ENCODE measurements at regions not wholly inside any gene's neighbourhood (a gene's known extent, or its start where the extent isn't known, plus 50 kb on each side); places are given as distances from the start of the nearest gene placed in this dataset.

DNA sequence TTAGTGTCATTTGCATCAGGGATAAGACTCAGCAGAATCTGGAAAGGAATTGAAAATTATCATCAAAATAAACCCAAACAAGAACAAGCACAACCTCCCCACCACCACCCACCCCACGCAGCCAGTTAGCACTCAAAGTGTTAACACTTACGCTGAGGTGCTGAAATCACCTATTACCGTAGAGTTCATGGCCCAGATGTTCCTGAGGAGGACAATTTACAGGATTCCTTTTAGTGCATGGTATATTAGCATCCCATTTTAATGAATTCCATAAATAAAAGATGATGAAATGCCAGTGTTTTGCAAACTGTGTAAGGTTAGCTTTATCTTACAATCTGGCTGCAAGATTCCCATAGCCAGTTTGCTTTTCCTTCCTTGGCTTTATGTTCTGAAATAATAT is 359.3 kb upstream of the SOX11 start:
- Histone ChIP-seq H3K9ac (ENCODE audit: control insufficient read depth, insufficient read depth, low read length) (no peak overlapping the region), H4K20me1 (ENCODE audit: control insufficient read depth, insufficient read depth) (no peaks in the 10 kb centered on the region), H3K4me1 (ENCODE audit: control insufficient read depth, insufficient read depth, low read length) (no peaks in the 10 kb centered on the region), H2AFZ (ENCODE audit: control insufficient read depth, low read depth, low read length) (no peak overlapping the region), H3K4me2 (ENCODE audit: control insufficient read depth, insufficient read depth) (no peak overlapping the region), H3K27me3 (replicated peaks in 1 of 2; ENCODE audit: control insufficient read depth in 2 of 2, insufficient read depth in 2 of 2, low read length in 1 of 2) (no peaks in the 10 kb centered on the region), H3K4me3 (no peak overlapping the region), H3K36me3 (ENCODE audit: control insufficient read depth in 2 of 2, insufficient read depth in 2 of 2, low read length in 1 of 2) (no peaks in the 10 kb centered on the region), H3K27ac (ENCODE audit: control insufficient read depth, insufficient read depth) (no peak overlapping the region), H3K79me2 (ENCODE audit: control insufficient read depth, insufficient read depth, low read length) (no peaks in the 10 kb centered on the region), H3K9me3 (replicated peaks; ENCODE audit: control insufficient read depth, insufficient read depth, low read length) (no peaks in the 10 kb centered on the region)
- ChIA-PET RAD21 (ENCODE audit: unreplicated experiment) (no interaction called here), POLR2A (no interaction called here), CTCF (no interaction called here), SMC1A (ENCODE audit: uncharacterized antibody, unreplicated experiment) (no interaction called here)
- FAIRE-seq: no peak
- intact Hi-C loops (cut with micrococcal nuclease; ENCODE audit: unreplicated experiment) (no loop called here), in situ Hi-C loops (cut with MboI) (no loop called here)
- 2% methylated on average over 3 of the region's 3 CpGs for WGBS (ENCODE audit: insufficient coverage, insufficient replicate concordance, low lambda C conversion rate, missing lambda C conversion rate)
- no peak for DNase-seq (ENCODE audit: low read depth, low spot score)
- ATAC-seq: no peak
- BruUV-seq (replicated peaks): no TSS peak
- TF ChIP-seq NR2F1 (conservative IDR thresholded peaks at IDR 0.05) (no peak), JUND (IDR thresholded peaks at IDR 0.05; ENCODE audit: low read depth, low read length) (no peak), TAF1 (IDR thresholded peaks at IDR 0.05; ENCODE audit: borderline replicate concordance, low read depth, low read length) (no peak), RBBP5 (conservative IDR thresholded peaks at IDR 0.05) (no peak), SPI1 (IDR thresholded peaks at IDR 0.05; ENCODE audit: borderline replicate concordance, insufficient read depth, low read depth, low read length) (no peak)
- TF ChIP-seq, protein P1, sequence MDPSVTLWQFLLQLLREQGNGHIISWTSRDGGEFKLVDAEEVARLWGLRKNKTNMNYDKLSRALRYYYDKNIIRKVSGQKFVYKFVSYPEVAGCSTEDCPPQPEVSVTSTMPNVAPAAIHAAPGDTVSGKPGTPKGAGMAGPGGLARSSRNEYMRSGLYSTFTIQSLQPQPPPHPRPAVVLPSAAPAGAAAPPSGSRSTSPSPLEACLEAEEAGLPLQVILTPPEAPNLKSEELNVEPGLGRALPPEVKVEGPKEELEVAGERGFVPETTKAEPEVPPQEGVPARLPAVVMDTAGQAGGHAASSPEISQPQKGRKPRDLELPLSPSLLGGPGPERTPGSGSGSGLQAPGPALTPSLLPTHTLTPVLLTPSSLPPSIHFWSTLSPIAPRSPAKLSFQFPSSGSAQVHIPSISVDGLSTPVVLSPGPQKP (IDR thresholded peaks at IDR 0.05; ENCODE audit: low read depth, low read length): no peak
- TF ChIP-seq, protein P2, sequence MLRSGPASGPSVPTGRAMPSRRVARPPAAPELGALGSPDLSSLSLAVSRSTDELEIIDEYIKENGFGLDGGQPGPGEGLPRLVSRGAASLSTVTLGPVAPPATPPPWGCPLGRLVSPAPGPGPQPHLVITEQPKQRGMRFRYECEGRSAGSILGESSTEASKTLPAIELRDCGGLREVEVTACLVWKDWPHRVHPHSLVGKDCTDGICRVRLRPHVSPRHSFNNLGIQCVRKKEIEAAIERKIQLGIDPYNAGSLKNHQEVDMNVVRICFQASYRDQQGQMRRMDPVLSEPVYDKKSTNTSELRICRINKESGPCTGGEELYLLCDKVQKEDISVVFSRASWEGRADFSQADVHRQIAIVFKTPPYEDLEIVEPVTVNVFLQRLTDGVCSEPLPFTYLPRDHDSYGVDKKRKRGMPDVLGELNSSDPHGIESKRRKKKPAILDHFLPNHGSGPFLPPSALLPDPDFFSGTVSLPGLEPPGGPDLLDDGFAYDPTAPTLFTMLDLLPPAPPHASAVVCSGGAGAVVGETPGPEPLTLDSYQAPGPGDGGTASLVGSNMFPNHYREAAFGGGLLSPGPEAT (IDR thresholded peaks at IDR 0.05; ENCODE audit: low read depth): no peak

Measured in GM12878 (cell line).